ENCODE measurements at regions not wholly inside any gene's neighbourhood (a gene's known extent, or its start where the extent isn't known, plus 50 kb on each side); places are given as distances from the start of the nearest gene placed in this dataset.

DNA sequence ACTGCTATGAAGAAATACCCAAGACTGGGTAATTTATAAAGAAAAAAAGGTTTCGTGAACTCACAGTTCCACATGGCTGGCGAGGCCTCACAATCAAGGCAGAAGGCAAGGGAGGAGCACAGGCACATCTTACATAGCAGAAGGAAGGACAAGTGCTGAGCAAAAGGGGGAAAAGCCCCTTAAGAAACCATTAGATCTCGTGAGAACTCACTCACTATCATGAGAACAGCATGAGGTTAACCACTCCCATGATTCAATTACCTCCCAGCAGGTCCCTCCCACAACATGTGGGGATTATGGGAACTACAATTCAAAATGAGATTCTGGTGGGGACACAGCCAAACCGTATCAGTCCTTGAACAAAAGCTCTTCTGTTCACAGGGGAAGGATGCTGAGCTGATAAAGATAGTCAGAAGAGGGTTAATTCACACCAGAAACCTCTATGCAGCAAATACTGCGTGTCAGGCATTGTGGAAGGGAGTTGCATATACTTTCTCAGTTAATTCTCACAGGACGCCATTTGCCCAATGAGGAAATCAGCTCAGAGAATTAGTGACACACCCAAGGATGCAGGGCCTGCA lies 246.2 kb downstream of the FOXO1 start:
- H3K4me2 ChIP-seq (ENCODE audit: insufficient read depth, low read length): no peak overlapping the region
- H3K36me3 ChIP-seq (ENCODE audit: control insufficient read depth, insufficient read depth, low read length): no peaks in the 10 kb centered on the region
- H4K20me1 ChIP-seq (replicated peaks; ENCODE audit: control insufficient read depth, insufficient read depth, low read length): no peaks in the 10 kb centered on the region
- FAIRE-seq: no peak
- no peak overlapping the region for H3K27ac ChIP-seq (ENCODE audit: extremely low read depth, low read depth, low read length)
- no peaks in the 10 kb centered on the region for H3K9me1 ChIP-seq (ENCODE audit: control insufficient read depth, insufficient read depth, low read length)
- no TSS peak for BruUV-seq (replicated peaks)
- 0% methylated on average over 5 of the region's 6 CpGs for WGBS (ENCODE audit: insufficient coverage, low coverage, missing lambda C conversion rate)
- H3K4me1 ChIP-seq (replicated peaks in 1 of 2; ENCODE audit: control insufficient read depth in 2 of 2, insufficient read depth in 2 of 2, low read length in 2 of 2): no peaks in the 10 kb centered on the region
- H3K4me3 ChIP-seq: no peak overlapping the region
- intact Hi-C loops (cut with micrococcal nuclease) (no loop called here), in situ Hi-C loops (cut with MboI) (no loop called here)
- peak overlapping the region; percentile 39; the same call in 1 of the 2 replicates for H2AFZ ChIP-seq (ENCODE audit: low read depth, low read length)
- ChIA-PET CTCF (ENCODE audit: low intra/inter-chr PET ratio) (no interaction called here), POLR2A (interaction anchor here (0.6 kb wide), 2 partner anchors 43 to 46 kb away, joined by 3 to 4 read pairs; no protein-coding TSS in a partner anchor)
- no peaks in the 10 kb centered on the region for H3K79me2 ChIP-seq (ENCODE audit: control insufficient read depth, insufficient read depth, low read length)
- H3K9me3 ChIP-seq (replicated peaks; ENCODE audit: control insufficient read depth, insufficient read depth, low read depth, low read length): no peaks in the 10 kb centered on the region
- no peak for ATAC-seq
- H3K9ac ChIP-seq (ENCODE audit: insufficient read depth in 1 of 2, low read depth in 2 of 2, low read length in 2 of 2): no peak overlapping the region
- H3K27me3 ChIP-seq (ENCODE audit: control insufficient read depth in 2 of 2, insufficient read depth in 2 of 2, low read length in 2 of 2): no peaks in the 10 kb centered on the region
- DNase-seq (ENCODE audit: extremely low read depth in 1 of 4, low spot score in 3 of 4): no peak
- TF ChIP-seq KAT2B (IDR thresholded peaks at IDR 0.05; ENCODE audit: low read depth, low read length) (no peak), CREM (IDR thresholded peaks at IDR 0.05; ENCODE audit: low read depth) (no peak), RBM34 (IDR thresholded peaks at IDR 0.05; ENCODE audit: borderline replicate concordance, insufficient read depth, low read length) (no peak), FOXA1 (IDR thresholded peaks at IDR 0.05; ENCODE audit: borderline replicate concordance) (no peak), HIVEP1 (CRISPR knock-in tag; IDR thresholded peaks at IDR 0.05) (no peak), RREB1 (CRISPR knock-in tag; IDR thresholded peaks at IDR 0.05) (no peak), CC2D1A (IDR thresholded peaks at IDR 0.05) (no peak), NCOA2 (IDR thresholded peaks at IDR 0.05; ENCODE audit: partially characterized antibody in 2 of 2) (no peak), MAFK (IDR thresholded peaks at IDR 0.05; ENCODE audit: low read length) (no peak)
- TF ChIP-seq, protein P1, sequence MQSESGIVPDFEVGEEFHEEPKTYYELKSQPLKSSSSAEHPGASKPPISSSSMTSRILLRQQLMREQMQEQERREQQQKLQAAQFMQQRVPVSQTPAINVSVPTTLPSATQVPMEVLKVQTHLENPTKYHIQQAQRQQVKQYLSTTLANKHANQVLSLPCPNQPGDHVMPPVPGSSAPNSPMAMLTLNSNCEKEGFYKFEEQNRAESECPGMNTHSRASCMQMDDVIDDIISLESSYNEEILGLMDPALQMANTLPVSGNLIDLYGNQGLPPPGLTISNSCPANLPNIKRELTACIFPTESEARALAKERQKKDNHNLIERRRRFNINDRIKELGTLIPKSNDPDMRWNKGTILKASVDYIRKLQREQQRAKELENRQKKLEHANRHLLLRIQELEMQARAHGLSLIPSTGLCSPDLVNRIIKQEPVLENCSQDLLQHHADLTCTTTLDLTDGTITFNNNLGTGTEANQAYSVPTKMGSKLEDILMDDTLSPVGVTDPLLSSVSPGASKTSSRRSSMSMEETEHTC (IDR thresholded peaks at IDR 0.05): no peak
- TF ChIP-seq, protein P2, sequence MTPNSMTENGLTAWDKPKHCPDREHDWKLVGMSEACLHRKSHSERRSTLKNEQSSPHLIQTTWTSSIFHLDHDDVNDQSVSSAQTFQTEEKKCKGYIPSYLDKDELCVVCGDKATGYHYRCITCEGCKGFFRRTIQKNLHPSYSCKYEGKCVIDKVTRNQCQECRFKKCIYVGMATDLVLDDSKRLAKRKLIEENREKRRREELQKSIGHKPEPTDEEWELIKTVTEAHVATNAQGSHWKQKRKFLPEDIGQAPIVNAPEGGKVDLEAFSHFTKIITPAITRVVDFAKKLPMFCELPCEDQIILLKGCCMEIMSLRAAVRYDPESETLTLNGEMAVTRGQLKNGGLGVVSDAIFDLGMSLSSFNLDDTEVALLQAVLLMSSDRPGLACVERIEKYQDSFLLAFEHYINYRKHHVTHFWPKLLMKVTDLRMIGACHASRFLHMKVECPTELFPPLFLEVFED (CRISPR knock-in tag; conservative IDR thresholded peaks at IDR 0.05): no peak
- TF ChIP-seq, protein P3, sequence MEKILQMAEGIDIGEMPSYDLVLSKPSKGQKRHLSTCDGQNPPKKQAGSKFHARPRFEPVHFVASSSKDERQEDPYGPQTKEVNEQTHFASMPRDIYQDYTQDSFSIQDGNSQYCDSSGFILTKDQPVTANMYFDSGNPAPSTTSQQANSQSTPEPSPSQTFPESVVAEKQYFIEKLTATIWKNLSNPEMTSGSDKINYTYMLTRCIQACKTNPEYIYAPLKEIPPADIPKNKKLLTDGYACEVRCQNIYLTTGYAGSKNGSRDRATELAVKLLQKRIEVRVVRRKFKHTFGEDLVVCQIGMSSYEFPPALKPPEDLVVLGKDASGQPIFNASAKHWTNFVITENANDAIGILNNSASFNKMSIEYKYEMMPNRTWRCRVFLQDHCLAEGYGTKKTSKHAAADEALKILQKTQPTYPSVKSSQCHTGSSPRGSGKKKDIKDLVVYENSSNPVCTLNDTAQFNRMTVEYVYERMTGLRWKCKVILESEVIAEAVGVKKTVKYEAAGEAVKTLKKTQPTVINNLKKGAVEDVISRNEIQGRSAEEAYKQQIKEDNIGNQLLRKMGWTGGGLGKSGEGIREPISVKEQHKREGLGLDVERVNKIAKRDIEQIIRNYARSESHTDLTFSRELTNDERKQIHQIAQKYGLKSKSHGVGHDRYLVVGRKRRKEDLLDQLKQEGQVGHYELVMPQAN (IDR thresholded peaks at IDR 0.05; ENCODE audit: borderline replicate concordance): no peak
